GM18505 (cell line): ENCODE measurements at regions not wholly inside any gene's neighbourhood (a gene's known extent, or its start where the extent isn't known, plus 50 kb on each side); places are given as distances from the start of the nearest gene placed in this dataset.

Source experiments
- ATAC-seq: cut with Tn5 transposase; IDR thresholded peaks from one replicate; pipeline ENCODE4 v1.9.1; 2021; ENCODE audit not compliant: unreplicated experiment
- POLR2A ChIP-seq: IDR thresholded peaks from 4 replicates; pipeline ENCODE4 v1.6.1; 2011; ENCODE audit warnings: borderline replicate concordance; ENCODE audit not compliant: insufficient read depth, insufficient read length; ENCODE audit errors: extremely low read depth

- no peak for TF ChIP-seq POLR2A
- ATAC-seq, result no peak
Observed at GRCh38 chr20:50409495-50409894, 100.7 kb upstream of the PTPN1 start.

- ATAC-seq, result no peak
- no peak for TF ChIP-seq POLR2A
Observed at GRCh38 chr20:50410343-50410742, 99.8 kb upstream of the PTPN1 start.

- TF ChIP-seq POLR2A, result no peak
- ATAC-seq, result no peak
Observed at GRCh38 chr20:50412069-50412468, 98.1 kb upstream of the PTPN1 start.

GRCh38 chr20:50412499-50412898 is 97.7 kb upstream of the PTPN1 start:
- no peak for ATAC-seq
- TF ChIP-seq POLR2A, result no peak

GRCh38 chr20:50413088-50413500 is 97.1 kb upstream of the PTPN1 start:
- no peak for ATAC-seq
- TF ChIP-seq POLR2A, result no peak

- ATAC-seq, result no peak
- no peak for TF ChIP-seq POLR2A
Observed at GRCh38 chr20:50415021-50415515, 95.1 kb upstream of the PTPN1 start.

- no peak for TF ChIP-seq POLR2A
- ATAC-seq, result no peak
Observed at GRCh38 chr20:50415516-50416268, 94.5 kb upstream of the PTPN1 start.

- ATAC-seq, result no peak
Observed at GRCh38 chr20:50416269-50417022, 93.7 kb upstream of the PTPN1 start.

GRCh38 chr20:50417023-50417329 is 93.2 kb upstream of the PTPN1 start:
- TF ChIP-seq POLR2A, result no peak
- ATAC-seq, result no peak

More at GRCh38 chr20:50416269-50417022, 93.7 kb upstream of the PTPN1 start:
- TF ChIP-seq POLR2A, result no peak

- ATAC-seq, result no peak
- TF ChIP-seq POLR2A, result no peak
Observed at GRCh38 chr20:50417484-50418235, 92.5 kb upstream of the PTPN1 start.

- TF ChIP-seq POLR2A, result no peak
- no peak for ATAC-seq
Observed at GRCh38 chr20:50418890-50419642, 91.1 kb upstream of the PTPN1 start.

GRCh38 chr20:50420380-50420779 is 89.8 kb upstream of the PTPN1 start:
- ATAC-seq, result no peak
- TF ChIP-seq POLR2A, result no peak
